GM23338 (cell line): ENCODE measurements at regions not wholly inside any gene's neighbourhood (a gene's known extent, or its start where the extent isn't known, plus 50 kb on each side); places are given as distances from the start of the nearest gene placed in this dataset.

Source experiments
- ATAC-seq: fragments of 200-7000 bp; cut with Tn5 transposase; 3 replicates; pipeline ENCODE4 v1.9.1; 2020
- DNase-seq: peaks from one replicate; pipeline ENCODE4 v3.0.0-alpha.2; 2015; ENCODE audit warnings: low spot score
- H2AFZ ChIP-seq: fragments of 200-600 bp; sonication (generic); 2 replicates; pipeline ENCODE4 v1.8.0; 2016; ENCODE audit warnings: antibody characterized with exemption, mild to moderate bottlenecking, moderate library complexity
- H3F3A ChIP-seq: fragments of 200-600 bp; sonication (generic); replicated peaks from 2 replicates; pipeline ENCODE4 v1.8.0; 2017; ENCODE audit warnings: antibody characterized with exemption, mixed run types, low read depth
- H3K27ac ChIP-seq: fragments of 200-600 bp; sonication (generic); 2 replicates; pipeline ENCODE4 v1.6.1; 2016; ENCODE audit warnings: low read depth
- H3K27me3 ChIP-seq: fragments of 200-600 bp; sonication (generic); 2 replicates; pipeline ENCODE4 v1.8.0; 2016; ENCODE audit warnings: mild to moderate bottlenecking, mixed run types, moderate library complexity; ENCODE audit not compliant: insufficient read depth
- H3K36me3 ChIP-seq: fragments of 200-600 bp; sonication (generic); 2 replicates; pipeline ENCODE4 v1.8.0; 2016; ENCODE audit warnings: mild to moderate bottlenecking; ENCODE audit not compliant: insufficient read depth
- H3K4me1 ChIP-seq: fragments of 200-600 bp; sonication (generic); 2 replicates; pipeline ENCODE4 v1.8.0; 2016; ENCODE audit warnings: mild to moderate bottlenecking, moderate library complexity; ENCODE audit not compliant: insufficient read depth
- H3K4me2 ChIP-seq: fragments of 200-600 bp; sonication (generic); 2 replicates; pipeline ENCODE4 v1.7.1; 2017; ENCODE audit warnings: mixed run types
- H3K4me3 ChIP-seq: fragments of 200-600 bp; sonication (generic); 2 replicates; pipeline ENCODE4 v1.6.1; 2016; ENCODE audit warnings: mixed run types
- H3K79me2 ChIP-seq: fragments of 200-600 bp; sonication (generic); replicated peaks from 2 replicates; pipeline ENCODE4 v1.8.0; 2017; ENCODE audit warnings: mild to moderate bottlenecking; ENCODE audit not compliant: insufficient read depth
- H3K9me2 ChIP-seq: fragments of 200-600 bp; sonication (generic); 2 replicates; pipeline ENCODE4 v1.8.0; 2017; ENCODE audit not compliant: insufficient read depth
- H4K20me1 ChIP-seq: fragments of 200-600 bp; sonication (generic); replicated peaks from 2 replicates; pipeline ENCODE4 v1.8.0; 2017; ENCODE audit warnings: mild to moderate bottlenecking; ENCODE audit not compliant: insufficient read depth
- H3K27ac Mint-ChIP-seq: 2 replicates; pipeline ENCODE4 v1.8.0; 2020; ENCODE audit warnings: inconsistent platforms, mild to moderate bottlenecking, moderate library complexity, mixed read lengths
- H3K27me3 Mint-ChIP-seq: 3 replicates; pipeline ENCODE4 v1.8.0; 2022; ENCODE audit warnings: low read depth, mild to moderate bottlenecking, moderate library complexity, mixed read lengths, inconsistent platforms; ENCODE audit not compliant: insufficient read depth, poor library complexity
- H3K36me3 Mint-ChIP-seq: 3 replicates; pipeline ENCODE4 v1.8.0; 2021; ENCODE audit warnings: low read depth, mild to moderate bottlenecking, inconsistent platforms, moderate library complexity, mixed read lengths
- H3K4me1 Mint-ChIP-seq: 3 replicates; pipeline ENCODE4 v1.8.0; 2020; ENCODE audit warnings: mild to moderate bottlenecking, inconsistent platforms, mixed read lengths
- H3K4me3 Mint-ChIP-seq: 3 replicates; pipeline ENCODE4 v1.8.0; 2021; ENCODE audit warnings: moderate library complexity, mild to moderate bottlenecking, inconsistent platforms, mixed read lengths
- H3K9me3 Mint-ChIP-seq: 3 replicates; pipeline ENCODE4 v1.8.0; 2020; ENCODE audit warnings: moderate library complexity, mild to moderate bottlenecking, inconsistent platforms, mixed read lengths
- CREB1 ChIP-seq: fragments of 250-450 bp; sonication (Bioruptor Pico); IDR thresholded peaks from 2 replicates; pipeline ENCODE4 v1.5.0; 2020; ENCODE audit warnings: low read depth, mild to moderate bottlenecking, moderate library complexity
- CTCF ChIP-seq, 2 experiments: fragments of 200-600 bp in 1 of 2; sonication (generic) in 1 of 2; conservative IDR thresholded peaks; 2 replicates each; pipeline versions ENCODE4 v1.5.1 to v1.6.1; 2016 to 2017; ENCODE audit warnings: antibody characterized with exemption in 2 of 2, low read depth in 2 of 2, mild to moderate bottlenecking in 2 of 2, moderate library complexity in 1 of 2
- ETS1 ChIP-seq: IDR thresholded peaks from 2 replicates; pipeline ENCODE4 v1.6.1; 2016; ENCODE audit warnings: antibody characterized with exemption
- EZH2 ChIP-seq: fragments of 200-600 bp; sonication (generic); IDR thresholded peaks from one replicate; pipeline ENCODE4 v1.8.0; 2017; ENCODE audit warnings: antibody characterized with exemption, mild to moderate bottlenecking, low read depth; ENCODE audit not compliant: unreplicated experiment
- EZH2phosphoT487 ChIP-seq: fragments of 200-600 bp; sonication (generic); IDR thresholded peaks from one replicate; pipeline ENCODE4 v1.8.1; 2018; ENCODE audit warnings: antibody characterized with exemption; ENCODE audit not compliant: unreplicated experiment
- JUNB ChIP-seq: IDR thresholded peaks from one replicate; pipeline ENCODE4 v1.6.1; 2016; ENCODE audit warnings: antibody characterized with exemption; ENCODE audit not compliant: unreplicated experiment
- NANOG ChIP-seq: IDR thresholded peaks from 2 replicates; pipeline ENCODE4 v1.6.1; 2016; ENCODE audit warnings: antibody characterized with exemption, borderline replicate concordance
- POLR2AphosphoS5 ChIP-seq: IDR thresholded peaks from 2 replicates; pipeline ENCODE4 v1.6.1; 2016; ENCODE audit warnings: antibody characterized with exemption, low read depth
- REST ChIP-seq: IDR thresholded peaks from one replicate; pipeline ENCODE4 v1.6.1; 2018; ENCODE audit warnings: antibody characterized with exemption; ENCODE audit not compliant: unreplicated experiment
- STAT1 ChIP-seq: IDR thresholded peaks from one replicate; pipeline ENCODE4 v1.6.1; 2016; ENCODE audit warnings: antibody characterized with exemption; ENCODE audit not compliant: unreplicated experiment
- ZNF114 ChIP-seq: fragments of 250-450 bp; sonication (Bioruptor Pico); IDR thresholded peaks from 2 replicates; pipeline ENCODE4 v1.5.0; 2020; ENCODE audit warnings: mild to moderate bottlenecking, moderate library complexity
- ZNF331 ChIP-seq: fragments of 250-450 bp; sonication (Bioruptor Pico); IDR thresholded peaks from 2 replicates; pipeline ENCODE4 v1.5.0; 2020; ENCODE audit warnings: low read depth, mild to moderate bottlenecking, moderate library complexity
- ZNF462 ChIP-seq: fragments of 250-450 bp; sonication (Bioruptor Pico); IDR thresholded peaks from 2 replicates; pipeline ENCODE4 v1.5.0; 2020; ENCODE audit warnings: mild to moderate bottlenecking, moderate library complexity

GRCh38 chr12:105622220-105622619 lies 291.7 kb downstream of the C12orf75 start:
- Histone ChIP-seq H3F3A (no peaks in the 10 kb centered on the region), H3K4me3 (no peak overlapping the region), H3K36me3 (no peaks in the 10 kb centered on the region), H3K4me2 (no peak overlapping the region), H2AFZ (no peak overlapping the region), H3K9me2 (no peaks in the 10 kb centered on the region; the same call in 1 of the 2 replicates), H3K79me2 (no peaks in the 10 kb centered on the region), H3K4me1 (0 out of 2 replicates have a peak, but pooled peaks cover 3% of the 10 kb centered on the region), H3K27me3 (no peaks in the 10 kb centered on the region), H3K27ac (no peak overlapping the region), H4K20me1 (no peaks in the 10 kb centered on the region)
- Mint-ChIP-seq H3K4me3 (no peak overlapping the region), H3K9me3 (no peaks in the 10 kb centered on the region), H3K4me1 (peaks cover 3% of the 10 kb centered on the region; the same call in 2 of the 3 replicates), H3K27me3 (no peaks in the 10 kb centered on the region), H3K27ac (no peak overlapping the region), H3K36me3 (no peaks in the 10 kb centered on the region)
- ATAC-seq (no peak), DNase-seq (no peak)
- no peak for TF ChIP-seq EZH2phosphoT487
- TF ChIP-seq ZNF114, result no peak
- no peak for TF ChIP-seq NANOG
- no peak for TF ChIP-seq JUNB
- no peak for TF ChIP-seq STAT1
- no peak for TF ChIP-seq POLR2AphosphoS5
- no peak for TF ChIP-seq CTCF (conservative IDR thresholded peaks at IDR 0.05; ENCODE audit: low read depth in 2 of 2)
- no peak for TF ChIP-seq EZH2
- TF ChIP-seq REST, result no peak
- no peak for TF ChIP-seq CREB1
- TF ChIP-seq ETS1, result no peak
- no peak for TF ChIP-seq ZNF462
- no peak for TF ChIP-seq ZNF331 (CRISPR knock-in tag)
